Glomerular endothelial cell (primary cell): ENCODE measurements at regions not wholly inside any gene's neighbourhood (a gene's known extent, or its start where the extent isn't known, plus 50 kb on each side); places are given as distances from the start of the nearest gene placed in this dataset.

ENCODE experiments used
- DNase-seq: peaks from one replicate; pipeline ENCODE4 v3.0.0-alpha.2; 2011; ENCODE audit warnings: low read depth, low spot score; ENCODE audit errors: extremely low read depth

GRCh38 chr15:35596285-35596684, 50.3 kb upstream of the DPH6 start:
- DNase-seq, result no peak

GRCh38 chr15:35602836-35603235, 56.9 kb upstream of the DPH6 start:
- DNase-seq, result no peak

GRCh38 chr15:35603301-35603700, 57.3 kb upstream of the DPH6 start:
- DNase-seq, result no peak

- no peak for DNase-seq
Observed at GRCh38 chr15:35603856-35604255, 57.9 kb upstream of the DPH6 start.

GRCh38 chr15:35605764-35606449, 59.9 kb upstream of the DPH6 start:
- no peak for DNase-seq

- no peak for DNase-seq
Observed at GRCh38 chr15:35606450-35606779, 60.5 kb upstream of the DPH6 start.

- no peak for DNase-seq
Observed at GRCh38 chr15:35616498-35617271, 70.7 kb upstream of the DPH6 start.

- DNase-seq, result no peak
Observed at GRCh38 chr15:35618260-35619188, 72.6 kb upstream of the DPH6 start.

GRCh38 chr15:35622641-35623340, 76.8 kb upstream of the DPH6 start:
- no peak for DNase-seq

GRCh38 chr15:35624881-35625280, 78.9 kb upstream of the DPH6 start:
- no peak for DNase-seq

GRCh38 chr15:35626571-35627318, 80.8 kb upstream of the DPH6 start:
- DNase-seq, result no peak

GRCh38 chr15:35627696-35628095, 81.7 kb upstream of the DPH6 start:
- no peak for DNase-seq

GRCh38 chr15:35629766-35630165, 83.8 kb upstream of the DPH6 start:
- no peak for DNase-seq

- DNase-seq, result no peak
Observed at GRCh38 chr15:35630532-35630931, 84.6 kb upstream of the DPH6 start.

GRCh38 chr15:35630985-35631384, 85.0 kb upstream of the DPH6 start:
- DNase-seq, result no peak

- no peak for DNase-seq
Observed at GRCh38 chr15:35633677-35634076, 87.7 kb upstream of the DPH6 start.

- no peak for DNase-seq
Observed at GRCh38 chr15:35646790-35647189, 100.8 kb upstream of the DPH6 start.

- no peak for DNase-seq
Observed at GRCh38 chr15:35647303-35647702, 101.3 kb upstream of the DPH6 start.

- DNase-seq, result no peak
Observed at GRCh38 chr15:35648941-35649340, 103.0 kb upstream of the DPH6 start.

GRCh38 chr15:35649575-35649974, 103.6 kb upstream of the DPH6 start:
- DNase-seq, result no peak
